GM10266 (cell line): ENCODE measurements at regions not wholly inside any gene's neighbourhood (a gene's known extent, or its start where the extent isn't known, plus 50 kb on each side); places are given as distances from the start of the nearest gene placed in this dataset.

Source experiments
- DNase-seq: peaks from one replicate; pipeline ENCODE4 v3.0.0; 2012; ENCODE audit errors: extremely low spot score
- CTCF ChIP-seq: IDR thresholded peaks from 2 replicates; pipeline ENCODE4 v1.5.1; 2012; ENCODE audit warnings: mild to moderate bottlenecking, low read depth; ENCODE audit not compliant: control insufficient read depth, insufficient read depth; ENCODE audit errors: missing control alignments

GRCh38 chr3:64464955-64465354, 222.8 kb downstream of the ADAMTS9 start:
- DNase-seq = no peak
- TF ChIP-seq CTCF = no peak

- DNase-seq = no peak
- no peak for TF ChIP-seq CTCF
Observed at GRCh38 chr3:64463981-64464380, 223.8 kb downstream of the ADAMTS9 start.

GRCh38 chr3:64462203-64462602, 225.6 kb downstream of the ADAMTS9 start:
- DNase-seq = no peak
- no peak for TF ChIP-seq CTCF

GRCh38 chr3:64460877-64461276, 226.9 kb downstream of the ADAMTS9 start:
- no peak for TF ChIP-seq CTCF
- no peak for DNase-seq

GRCh38 chr3:64460141-64460730, 227.6 kb downstream of the ADAMTS9 start:
- no peak for DNase-seq
- TF ChIP-seq CTCF = no peak

- no peak for DNase-seq
- no peak for TF ChIP-seq CTCF
Observed at GRCh38 chr3:64459711-64460110, 228.1 kb downstream of the ADAMTS9 start.

GRCh38 chr3:64457811-64458210, 230.0 kb downstream of the ADAMTS9 start:
- no peak for TF ChIP-seq CTCF
- DNase-seq = no peak
